Panc1 (cell line): ENCODE measurements at regions not wholly inside any gene's neighbourhood (a gene's known extent, or its start where the extent isn't known, plus 50 kb on each side); places are given as distances from the start of the nearest gene placed in this dataset.

ENCODE experiments used
- CTCF ChIP-seq: fragments of 450-650 bp; IDR thresholded peaks from 2 replicates; pipeline ENCODE4 v1.5.1; 2017; ENCODE audit warnings: mild to moderate bottlenecking
- POLR2AphosphoS5 ChIP-seq: IDR thresholded peaks from 2 replicates; pipeline ENCODE4 v1.6.1; 2012; ENCODE audit warnings: mild to moderate bottlenecking, low read depth, low read length, moderate library complexity
- REST ChIP-seq, 2 experiments: IDR thresholded peaks; 2 replicates each; pipeline ENCODE4 v1.6.1; 2011 to 2012; ENCODE audit warnings: low read depth in 2 of 2, control low read depth in 1 of 2, low read length in 1 of 2, mild to moderate bottlenecking in 1 of 2, moderate library complexity in 1 of 2; ENCODE audit not compliant: insufficient read depth in 1 of 2
- TCF7L2 ChIP-seq: IDR thresholded peaks from 2 replicates; pipeline ENCODE4 v1.6.1; 2011; ENCODE audit warnings: mild to moderate bottlenecking, low read depth, low read length, inconsistent platforms

- TF ChIP-seq CTCF (no peak), TCF7L2 (no peak), REST (IDR thresholded peaks at IDR 0.05; ENCODE audit: insufficient read depth in 1 of 2, low read depth in 2 of 2, low read length in 1 of 2) (no peak), POLR2AphosphoS5 (no peak)
Measured at GRCh38 chr10:55966101-55966500, 395.0 kb downstream of the ZWINT start.
